ENCODE measurements at regions not wholly inside any gene's neighbourhood (a gene's known extent, or its start where the extent isn't known, plus 50 kb on each side); places are given as distances from the start of the nearest gene placed in this dataset.
"Not testable (repeated sequence)": the region's sequence is repeated elsewhere in the genome, so short reads cannot be mapped to it uniquely, and the experiment has no call there.

GRCh38 chr2:242075168-242075567 is 205.6 kb downstream of the RTP5 start:
- no peak overlapping the region for H3K4me2 ChIP-seq (ENCODE audit: low read depth, low read length, poor library complexity, severe bottlenecking)
- no peaks in the 10 kb centered on the region for H3K9me2 ChIP-seq (replicated peaks; ENCODE audit: insufficient read depth, low read length)
- H3K36me3 ChIP-seq (ENCODE audit: low read length) = no peaks in the 10 kb centered on the region
- no peak overlapping the region for H3K27ac ChIP-seq (ENCODE audit: low read depth, low read length)
- TF ChIP-seq EZH2phosphoT487 (conservative IDR thresholded peaks at IDR 0.05; ENCODE audit: low read length) (no peak), CTCF (IDR thresholded peaks at IDR 0.05; ENCODE audit: insufficient read depth, low read length, poor library complexity, severe bottlenecking) (no peak)
- H3K9ac ChIP-seq (ENCODE audit: low read length) = no peak overlapping the region
- H3F3A ChIP-seq (ENCODE audit: insufficient read depth) = no peaks in the 10 kb centered on the region
- no peaks in the 10 kb centered on the region for H3K27me3 ChIP-seq (ENCODE audit: low read length)
- H2AFZ ChIP-seq (ENCODE audit: low read depth, low read length, severe bottlenecking) = no peak overlapping the region
- H3K79me2 ChIP-seq (ENCODE audit: insufficient read depth, low read length) = no peaks in the 10 kb centered on the region
- H3K4me3 ChIP-seq (ENCODE audit: insufficient read depth, low read length, poor library complexity, severe bottlenecking) = no peak overlapping the region
- H4K20me1 ChIP-seq (ENCODE audit: low read depth, low read length) = no peaks in the 10 kb centered on the region
- H3K9me3 ChIP-seq (ENCODE audit: insufficient read depth, low read length) = no peaks in the 10 kb centered on the region

GRCh38 chr2:242075696-242076095 is 206.2 kb downstream of the RTP5 start:
- Histone ChIP-seq H3K9me3 (ENCODE audit: insufficient read depth, low read length) (no peaks in the 10 kb centered on the region), H3K9ac (ENCODE audit: low read length) (no peak overlapping the region), H3K27ac (ENCODE audit: low read depth, low read length) (no peak overlapping the region)

GRCh38 chr2:242076184-242076583 is 206.7 kb downstream of the RTP5 start:
- not testable (repeated sequence) for H3K4me3 ChIP-seq (ENCODE audit: insufficient read depth, low read length, poor library complexity, severe bottlenecking); H3K9me2 ChIP-seq (replicated peaks; ENCODE audit: insufficient read depth, low read length); H3K27ac ChIP-seq (ENCODE audit: low read depth, low read length); H3K36me3 ChIP-seq (ENCODE audit: low read length); H3K9ac ChIP-seq (ENCODE audit: low read length); H3F3A ChIP-seq (ENCODE audit: insufficient read depth); H3K4me2 ChIP-seq (ENCODE audit: low read depth, low read length, poor library complexity, severe bottlenecking); H3K79me2 ChIP-seq (ENCODE audit: insufficient read depth, low read length); H3K9me3 ChIP-seq (ENCODE audit: insufficient read depth, low read length); H3K27me3 ChIP-seq (ENCODE audit: low read length); H4K20me1 ChIP-seq (ENCODE audit: low read depth, low read length); H2AFZ ChIP-seq (ENCODE audit: low read depth, low read length, severe bottlenecking)

More at GRCh38 chr2:242075696-242076095, 206.2 kb downstream of the RTP5 start:
- H3F3A ChIP-seq (ENCODE audit: insufficient read depth) = no peaks in the 10 kb centered on the region
- no peak for TF ChIP-seq EZH2phosphoT487 (conservative IDR thresholded peaks at IDR 0.05; ENCODE audit: low read length)
- no peak for TF ChIP-seq CTCF (IDR thresholded peaks at IDR 0.05; ENCODE audit: insufficient read depth, low read length, poor library complexity, severe bottlenecking)
- H2AFZ ChIP-seq (ENCODE audit: low read depth, low read length, severe bottlenecking) = no peak overlapping the region
- no peaks in the 10 kb centered on the region for H4K20me1 ChIP-seq (ENCODE audit: low read depth, low read length)
- no peaks in the 10 kb centered on the region for H3K36me3 ChIP-seq (ENCODE audit: low read length)
- no peak overlapping the region for H3K4me2 ChIP-seq (ENCODE audit: low read depth, low read length, poor library complexity, severe bottlenecking)
- no peaks in the 10 kb centered on the region for H3K9me2 ChIP-seq (replicated peaks; ENCODE audit: insufficient read depth, low read length)
- H3K79me2 ChIP-seq (ENCODE audit: insufficient read depth, low read length) = no peaks in the 10 kb centered on the region
- H3K4me3 ChIP-seq (ENCODE audit: insufficient read depth, low read length, poor library complexity, severe bottlenecking) = no peak overlapping the region
- no peaks in the 10 kb centered on the region for H3K27me3 ChIP-seq (ENCODE audit: low read length)

GRCh38 chr2:242078426-242078825 is 208.9 kb downstream of the RTP5 start:
- H3K27ac ChIP-seq (ENCODE audit: low read depth, low read length); H4K20me1 ChIP-seq (ENCODE audit: low read depth, low read length); H3K9me2 ChIP-seq (replicated peaks; ENCODE audit: insufficient read depth, low read length); H3K4me2 ChIP-seq (ENCODE audit: low read depth, low read length, poor library complexity, severe bottlenecking); H3K27me3 ChIP-seq (ENCODE audit: low read length); H3K9me3 ChIP-seq (ENCODE audit: insufficient read depth, low read length); H3F3A ChIP-seq (ENCODE audit: insufficient read depth); H2AFZ ChIP-seq (ENCODE audit: low read depth, low read length, severe bottlenecking); H3K9ac ChIP-seq (ENCODE audit: low read length); H3K79me2 ChIP-seq (ENCODE audit: insufficient read depth, low read length); H3K36me3 ChIP-seq (ENCODE audit: low read length); H3K4me3 ChIP-seq (ENCODE audit: insufficient read depth, low read length, poor library complexity, severe bottlenecking): not testable (repeated sequence)

- not testable (repeated sequence) for H3K9ac ChIP-seq (ENCODE audit: low read length); H2AFZ ChIP-seq (ENCODE audit: low read depth, low read length, severe bottlenecking); H3K9me3 ChIP-seq (ENCODE audit: insufficient read depth, low read length); H3K36me3 ChIP-seq (ENCODE audit: low read length); H3F3A ChIP-seq (ENCODE audit: insufficient read depth); H3K27me3 ChIP-seq (ENCODE audit: low read length); H3K9me2 ChIP-seq (replicated peaks; ENCODE audit: insufficient read depth, low read length); H4K20me1 ChIP-seq (ENCODE audit: low read depth, low read length); H3K4me3 ChIP-seq (ENCODE audit: insufficient read depth, low read length, poor library complexity, severe bottlenecking); H3K79me2 ChIP-seq (ENCODE audit: insufficient read depth, low read length); H3K27ac ChIP-seq (ENCODE audit: low read depth, low read length); H3K4me2 ChIP-seq (ENCODE audit: low read depth, low read length, poor library complexity, severe bottlenecking)
Measured at GRCh38 chr2:242079792-242080191, 210.3 kb downstream of the RTP5 start.

- H3K9ac ChIP-seq (ENCODE audit: low read length); H4K20me1 ChIP-seq (ENCODE audit: low read depth, low read length); H3K36me3 ChIP-seq (ENCODE audit: low read length); H3F3A ChIP-seq (ENCODE audit: insufficient read depth); H3K9me2 ChIP-seq (replicated peaks; ENCODE audit: insufficient read depth, low read length); H3K27ac ChIP-seq (ENCODE audit: low read depth, low read length); H3K9me3 ChIP-seq (ENCODE audit: insufficient read depth, low read length); H3K4me3 ChIP-seq (ENCODE audit: insufficient read depth, low read length, poor library complexity, severe bottlenecking); H3K79me2 ChIP-seq (ENCODE audit: insufficient read depth, low read length); H3K4me2 ChIP-seq (ENCODE audit: low read depth, low read length, poor library complexity, severe bottlenecking); H3K27me3 ChIP-seq (ENCODE audit: low read length); H2AFZ ChIP-seq (ENCODE audit: low read depth, low read length, severe bottlenecking): not testable (repeated sequence)
Measured at GRCh38 chr2:242080575-242081214, 211.2 kb downstream of the RTP5 start.

Measured in SU-DHL-6 (cell line).